Activated CD4-positive, alpha-beta T cell treated with anti-CD3 and anti-CD28 coated beads, Interleukin-2, Interleukin-4, amounts not matched to agents 100 ng/mL and 50 ng/mL, durations not matched to agents 16 hours and 8 hours (primary cell): ENCODE measurements at regions not wholly inside any gene's neighbourhood (a gene's known extent, or its start where the extent isn't known, plus 50 kb on each side); places are given as distances from the start of the nearest gene placed in this dataset.

ENCODE experiments used
- DNase-seq: peaks from one replicate; pipeline ENCODE4 v3.0.0-alpha.2; 2020; ENCODE audit warnings: low spot score

- DNase-seq, result no peak
Observed at GRCh38 chr18:34159691-34160185, 65.0 kb downstream of the NOL4 start.

DNA sequence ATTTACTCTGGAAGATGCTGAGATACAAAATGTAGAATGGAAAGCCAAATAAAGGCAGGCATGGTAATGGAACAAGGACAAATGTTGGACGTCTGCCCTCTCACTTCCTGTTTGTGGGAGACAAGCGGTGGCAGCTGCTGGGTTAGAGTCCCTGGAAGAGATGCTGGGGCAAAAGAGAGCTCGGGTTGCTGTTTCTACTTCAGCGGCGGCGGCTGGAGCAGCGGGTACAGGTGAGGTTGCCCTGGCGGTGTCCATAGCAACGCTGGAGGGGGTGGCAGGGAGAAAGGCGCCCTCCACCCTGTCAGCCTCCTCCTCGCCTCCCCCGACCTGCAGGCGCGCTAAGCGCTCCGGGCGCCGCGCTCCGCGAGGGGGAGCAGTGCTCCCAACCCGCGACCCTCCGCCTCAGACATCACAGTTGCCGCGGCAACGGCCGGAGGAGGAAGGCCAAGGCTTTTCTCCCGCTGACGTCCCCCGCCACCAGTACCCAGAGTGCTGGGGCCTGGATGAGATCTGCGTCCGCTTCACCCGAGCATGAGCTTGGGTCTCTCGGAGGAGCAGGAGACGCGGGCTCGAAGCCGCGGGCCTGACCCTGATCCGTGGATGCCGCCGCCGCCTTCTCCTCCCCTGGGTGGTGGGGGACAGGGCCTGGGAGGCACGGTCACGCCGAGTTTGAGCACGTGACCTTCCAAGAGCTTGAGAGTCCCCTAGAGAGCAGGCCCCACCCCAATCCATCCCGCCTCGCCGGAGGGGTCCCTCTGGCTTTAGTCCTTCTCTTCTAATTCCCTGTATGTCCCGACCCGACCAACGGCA is 65.6 kb downstream of the NOL4 start:
- no peak for DNase-seq

DNA sequence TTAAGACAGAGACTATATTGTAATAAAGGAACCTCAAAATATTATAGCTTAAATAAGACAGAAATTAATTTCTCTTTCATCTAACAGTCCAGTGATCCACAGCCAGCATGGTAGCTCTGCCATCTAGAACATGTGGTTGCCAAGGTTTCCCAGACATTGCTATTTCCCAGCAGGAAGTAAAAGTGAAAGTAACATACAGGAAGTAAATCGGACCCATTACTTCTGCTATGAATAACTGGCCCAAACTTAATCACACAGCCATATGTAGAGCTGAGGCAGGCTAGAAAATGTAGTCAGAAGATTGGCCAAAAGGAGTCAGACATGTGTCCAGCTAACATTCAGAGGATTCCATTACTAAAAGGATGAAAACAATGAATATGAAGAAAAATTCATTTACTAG is 71.0 kb downstream of the NOL4 start:
- no peak for DNase-seq

DNA sequence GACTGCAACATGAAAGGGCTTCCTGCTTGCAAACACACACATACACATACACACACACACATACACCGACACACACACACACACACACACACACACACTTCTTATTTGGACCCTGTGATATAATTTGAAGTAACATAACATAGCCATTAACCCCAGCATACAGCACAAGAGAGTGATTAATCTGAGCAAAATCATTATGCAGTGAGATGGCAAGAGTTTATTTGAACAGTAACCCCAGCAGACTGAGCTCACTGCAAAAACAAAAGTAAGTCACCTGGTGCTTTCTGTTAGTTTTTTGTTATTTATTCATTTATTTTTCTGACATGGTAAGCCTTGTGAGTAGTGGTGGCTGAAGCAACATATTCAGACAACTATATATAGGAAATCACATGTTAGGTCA is 93.7 kb downstream of the NOL4 start:
- DNase-seq, result no peak

- no peak for DNase-seq
Observed at GRCh38 chr18:34128436-34128835, 96.3 kb downstream of the NOL4 start.

- no peak for DNase-seq
Observed at GRCh38 chr18:34126121-34126520, 98.6 kb downstream of the NOL4 start.

DNA sequence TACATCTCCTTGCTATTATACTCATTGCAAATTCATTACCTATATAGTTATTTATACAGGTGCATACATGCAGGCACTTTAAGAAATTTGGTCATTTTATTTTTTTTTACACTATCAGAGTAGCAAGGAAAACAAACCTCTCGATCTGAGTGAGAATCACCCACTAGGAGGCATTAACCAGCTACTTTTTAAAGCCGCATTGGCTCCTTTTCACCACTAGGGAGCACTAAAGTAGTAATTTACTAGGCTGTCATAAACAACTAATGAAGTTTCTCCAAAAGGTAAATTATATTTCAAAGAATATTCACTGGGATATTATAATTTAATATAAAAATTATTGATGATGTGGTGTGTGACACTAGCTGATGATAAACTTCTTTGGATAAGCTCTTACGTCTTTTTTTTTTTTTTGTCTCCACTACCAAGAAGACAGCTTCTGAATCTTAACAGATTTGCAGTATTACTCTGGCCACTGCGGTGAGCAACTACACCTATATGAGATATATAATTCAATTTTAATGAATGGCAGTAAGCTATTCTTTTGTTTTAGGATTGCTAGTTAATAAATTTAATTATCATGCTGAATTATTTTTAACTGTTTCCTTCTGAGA is 101.9 kb downstream of the NOL4 start:
- DNase-seq, result peak; percentile 54

- no peak for DNase-seq
Observed at GRCh38 chr18:34121200-34121721, 103.5 kb downstream of the NOL4 start.

DNA sequence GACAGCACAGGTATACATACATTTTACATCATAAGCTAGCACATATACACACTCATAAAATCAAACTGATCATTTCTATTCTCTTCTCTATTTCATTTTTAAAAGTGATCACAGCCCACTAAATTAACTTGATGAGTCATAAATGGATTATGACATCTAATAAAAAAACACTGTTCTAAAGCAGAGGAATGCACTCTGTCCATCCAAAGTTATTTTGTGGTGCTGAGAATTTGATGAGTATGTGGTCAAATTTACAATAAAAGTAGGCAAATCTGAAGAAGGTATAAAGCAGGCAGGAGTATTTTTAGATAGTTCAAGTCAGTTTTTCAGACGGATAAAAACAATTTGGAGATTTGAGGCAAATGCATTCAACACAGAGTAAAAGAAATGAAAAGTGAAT is 104.4 kb downstream of the NOL4 start:
- DNase-seq, result no peak

GRCh38 chr18:34117319-34117718 is 107.4 kb downstream of the NOL4 start:
- no peak for DNase-seq

- no peak for DNase-seq
Observed at GRCh38 chr18:34115409-34116081, 109.2 kb downstream of the NOL4 start.

- DNase-seq, result no peak
Observed at GRCh38 chr18:34114996-34115395, 109.7 kb downstream of the NOL4 start.

GRCh38 chr18:34108206-34108605 is 116.5 kb downstream of the NOL4 start:
- no peak for DNase-seq

DNA sequence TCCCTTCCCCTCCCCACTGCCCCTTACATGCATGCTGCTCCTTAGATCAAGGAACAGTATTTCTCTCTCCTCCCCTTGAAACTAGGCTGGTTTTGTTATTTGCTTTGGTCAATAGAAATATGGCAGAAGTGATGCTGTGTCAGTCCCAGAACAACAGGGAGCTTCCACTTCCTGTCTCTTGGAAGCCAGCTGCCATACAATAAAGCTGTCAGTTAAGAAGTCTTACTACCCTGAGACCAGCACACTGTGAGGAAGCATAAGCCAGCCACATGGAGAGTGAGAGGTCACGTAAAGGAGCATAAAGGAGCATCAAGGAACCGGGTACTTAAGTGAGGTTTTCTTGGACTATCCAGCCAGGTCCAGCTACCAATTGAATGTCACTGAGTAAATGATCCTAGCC is 126.6 kb downstream of the NOL4 start:
- no peak for DNase-seq

- DNase-seq, result no peak
Observed at GRCh38 chr18:34097312-34097711, 127.4 kb downstream of the NOL4 start.

DNA sequence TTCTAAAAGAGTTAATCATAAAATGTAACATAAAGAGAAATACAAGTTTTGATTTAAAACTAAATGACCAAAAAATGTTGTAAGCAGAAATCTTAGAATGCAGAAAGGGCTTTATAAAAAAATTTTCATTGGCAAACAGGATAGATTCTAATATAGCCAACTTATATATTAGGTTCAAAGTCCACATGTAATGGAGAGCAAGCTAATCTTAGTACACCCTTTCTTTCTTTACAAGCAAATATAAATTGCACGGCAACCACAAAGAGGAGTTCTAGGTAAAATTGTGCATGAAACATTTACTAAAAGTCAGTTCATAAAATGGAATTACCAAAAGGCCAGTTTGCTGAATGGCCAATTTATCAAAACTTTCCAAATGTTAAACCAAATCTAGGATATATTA is 130.6 kb downstream of the NOL4 start:
- no peak for DNase-seq

DNA sequence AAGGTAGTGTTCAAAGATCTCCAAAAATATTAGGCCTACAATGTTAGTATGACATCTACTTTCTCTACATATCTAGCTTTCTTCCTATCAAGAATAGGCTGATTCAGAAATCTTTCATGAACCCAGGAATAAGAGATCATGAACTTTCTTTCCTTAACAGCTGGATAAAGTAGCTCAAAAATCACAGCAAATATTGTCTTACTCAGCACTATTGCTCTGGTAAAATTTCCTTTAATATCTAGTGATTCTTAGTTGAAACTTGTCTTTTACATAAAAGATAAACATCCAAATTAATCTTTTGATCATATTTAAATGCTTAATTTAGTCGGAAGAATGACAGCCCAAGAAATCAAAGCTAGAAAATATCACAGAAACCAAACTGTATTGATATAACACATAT is 131.9 kb downstream of the NOL4 start:
- no peak for DNase-seq

DNA sequence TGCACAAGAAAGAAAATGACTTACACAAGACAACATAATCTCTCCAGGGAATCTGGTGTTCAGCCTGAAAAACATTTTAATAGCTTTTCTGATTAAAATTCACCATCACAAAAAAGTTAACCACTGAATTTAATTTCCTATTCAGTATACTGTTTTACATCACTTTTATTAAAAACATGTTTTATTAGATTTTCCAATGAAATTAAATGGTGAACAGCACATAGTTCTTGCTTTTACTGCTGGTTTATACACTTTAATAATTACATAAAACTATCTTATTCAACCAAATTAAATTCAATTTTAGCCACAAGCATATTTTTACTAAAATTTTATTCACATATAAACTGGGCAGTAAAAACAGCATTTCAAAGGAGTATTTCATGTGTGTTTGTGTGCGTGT is 138.3 kb downstream of the NOL4 start:
- DNase-seq, result no peak

- DNase-seq, result no peak
Observed at GRCh38 chr18:34085140-34085739, 139.5 kb downstream of the NOL4 start.

DNA sequence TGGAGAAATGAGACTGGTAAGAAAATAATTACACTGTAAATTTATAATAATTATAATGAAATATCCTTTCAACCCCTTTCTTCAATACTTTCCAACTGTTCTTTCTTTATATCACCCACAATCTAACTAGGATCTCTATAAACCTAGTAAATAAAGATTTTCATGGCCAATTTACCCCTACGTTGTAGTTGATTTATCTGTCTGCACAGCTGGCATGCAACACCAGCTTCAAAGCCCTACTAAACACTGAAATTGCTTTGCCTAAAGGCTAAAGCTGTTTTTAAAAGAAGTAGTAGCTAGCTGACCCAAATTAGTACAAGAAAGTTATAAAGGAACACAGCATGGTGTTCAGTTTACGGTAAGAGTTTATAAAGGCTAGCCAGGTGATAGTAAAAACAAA is 140.1 kb downstream of the NOL4 start:
- DNase-seq, result no peak

DNA sequence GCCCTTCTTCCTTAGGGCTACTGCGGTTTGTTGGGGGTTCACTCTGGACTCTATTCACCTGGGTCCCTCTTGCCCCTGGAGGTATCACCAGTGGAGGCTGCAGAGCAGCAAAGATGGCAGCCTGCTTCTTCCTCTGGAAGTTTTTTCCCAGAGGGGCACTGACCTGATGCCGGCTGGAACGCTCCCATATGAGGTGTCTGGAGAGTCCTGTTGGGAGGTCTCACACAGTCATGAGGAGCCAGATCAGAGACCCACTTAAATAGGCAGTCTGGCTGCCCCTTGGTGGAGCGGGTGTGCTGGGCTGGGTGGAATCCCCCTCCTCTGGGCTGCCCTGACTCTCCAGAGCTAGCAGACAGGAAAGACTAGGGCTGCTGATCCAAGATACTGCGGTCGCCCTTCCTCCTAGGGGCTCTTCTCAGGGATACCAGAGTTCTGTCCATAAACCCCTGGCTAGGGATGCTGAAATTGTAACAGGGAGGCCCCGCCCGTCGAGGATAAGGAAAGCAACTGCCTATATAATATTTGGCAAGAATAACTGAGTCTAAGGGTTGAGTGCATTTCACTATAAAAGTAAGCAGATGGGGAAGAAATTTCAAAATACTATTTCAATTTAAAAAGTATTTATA is 140.7 kb downstream of the NOL4 start:
- no peak for DNase-seq

DNA sequence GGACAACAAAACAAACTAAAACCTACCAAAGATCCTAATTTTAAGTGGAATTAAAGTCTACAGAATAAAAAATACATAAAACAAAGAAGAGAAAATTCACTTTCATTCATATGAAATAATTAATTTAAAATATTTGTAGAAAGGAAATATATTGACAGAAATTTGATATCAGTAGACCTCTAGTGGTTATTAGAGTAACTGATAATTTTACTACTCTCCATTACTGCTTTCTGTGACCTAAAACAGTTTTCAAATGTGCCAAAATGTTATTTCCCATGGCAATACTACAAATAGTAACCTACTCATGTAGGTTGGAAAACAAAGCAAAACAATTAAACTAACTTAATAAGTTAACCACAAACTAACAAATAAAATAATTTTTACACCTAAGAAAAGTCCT is 147.1 kb downstream of the NOL4 start:
- DNase-seq, result no peak
